ENCODE measurements at regions not wholly inside any gene's neighbourhood (a gene's known extent, or its start where the extent isn't known, plus 50 kb on each side); places are given as distances from the start of the nearest gene placed in this dataset.

DNA sequence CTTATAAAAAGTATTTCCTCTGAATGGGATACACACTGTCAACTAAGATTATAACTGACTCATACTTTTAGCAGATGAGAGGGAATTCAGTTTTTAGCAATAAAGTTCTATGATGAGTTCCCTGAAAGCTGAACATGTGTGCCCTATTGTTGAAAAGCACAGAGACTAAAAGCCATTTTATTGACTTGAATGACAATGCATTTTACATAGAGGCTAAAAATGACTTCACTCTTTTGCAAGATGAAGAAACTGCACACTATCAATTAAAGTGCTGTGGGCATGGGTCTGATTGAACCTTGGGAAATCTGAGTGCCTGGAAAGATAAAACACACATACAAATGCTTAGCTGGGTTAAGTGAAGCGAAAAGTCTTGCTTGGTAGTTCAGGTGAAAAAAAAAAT is 633.4 kb downstream of the PDHA2 start:
- TF ChIP-seq, protein P1, sequence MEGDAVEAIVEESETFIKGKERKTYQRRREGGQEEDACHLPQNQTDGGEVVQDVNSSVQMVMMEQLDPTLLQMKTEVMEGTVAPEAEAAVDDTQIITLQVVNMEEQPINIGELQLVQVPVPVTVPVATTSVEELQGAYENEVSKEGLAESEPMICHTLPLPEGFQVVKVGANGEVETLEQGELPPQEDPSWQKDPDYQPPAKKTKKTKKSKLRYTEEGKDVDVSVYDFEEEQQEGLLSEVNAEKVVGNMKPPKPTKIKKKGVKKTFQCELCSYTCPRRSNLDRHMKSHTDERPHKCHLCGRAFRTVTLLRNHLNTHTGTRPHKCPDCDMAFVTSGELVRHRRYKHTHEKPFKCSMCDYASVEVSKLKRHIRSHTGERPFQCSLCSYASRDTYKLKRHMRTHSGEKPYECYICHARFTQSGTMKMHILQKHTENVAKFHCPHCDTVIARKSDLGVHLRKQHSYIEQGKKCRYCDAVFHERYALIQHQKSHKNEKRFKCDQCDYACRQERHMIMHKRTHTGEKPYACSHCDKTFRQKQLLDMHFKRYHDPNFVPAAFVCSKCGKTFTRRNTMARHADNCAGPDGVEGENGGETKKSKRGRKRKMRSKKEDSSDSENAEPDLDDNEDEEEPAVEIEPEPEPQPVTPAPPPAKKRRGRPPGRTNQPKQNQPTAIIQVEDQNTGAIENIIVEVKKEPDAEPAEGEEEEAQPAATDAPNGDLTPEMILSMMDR (IDR thresholded peaks at IDR 0.05; ENCODE audit: poor library complexity): no peak
- TF ChIP-seq EZH2 (IDR thresholded peaks at IDR 0.05; ENCODE audit: borderline replicate concordance) (no peak), EZH2phosphoT487 (IDR thresholded peaks at IDR 0.05; ENCODE audit: low read depth, severe bottlenecking, unreplicated experiment) (no peak)
